H1 (cell line): ENCODE measurements at regions not wholly inside any gene's neighbourhood (a gene's known extent, or its start where the extent isn't known, plus 50 kb on each side); places are given as distances from the start of the nearest gene placed in this dataset.
"Not testable (repeated sequence)": the region's sequence is repeated elsewhere in the genome, so short reads cannot be mapped to it uniquely, and the experiment has no call there.

Source experiments
- CTCF ChIA-PET: fragments of 300-600 bp; sonication (Branson Sonifier 250); formaldehyde crosslinking; loops from one replicate; lab custom pipeline; 2021; ENCODE audit not compliant: partially characterized antibody; lab: Charles Lee
- POLR2A ChIA-PET: fragments of 300-600 bp; sonication (Branson Sonifier 250); formaldehyde crosslinking; loops from one replicate; lab custom pipeline; 2021; ENCODE audit warnings: inconsistent platforms; ENCODE audit not compliant: partially characterized antibody; lab: Charles Lee
- DNase-seq, 2 experiments: peaks; one replicate each; pipeline versions ENCODE4 v3.0.0 to v3.0.0-alpha.2; 2010 to 2022; ENCODE audit warnings: low spot score in 2 of 2, low read depth in 1 of 2, mixed read lengths in 1 of 2
- FAIRE-seq: peaks from 2 replicates; lab custom pipeline; 2011; peaks lifted over from hg19 to GRCh38; lab: Jason Lieb, UNC
- H2AFZ ChIP-seq: 2 replicates; pipeline ENCODE4 v1.8.1; 2012; ENCODE audit warnings: low read length, inconsistent platforms
- H2AK5ac ChIP-seq: 2 replicates; pipeline ENCODE4 v1.6.1; 2013; ENCODE audit warnings: low read depth, low read length
- H2BK120ac ChIP-seq: replicated peaks from 2 replicates; pipeline ENCODE3; 2013; ENCODE audit warnings: low read depth, low read length, inconsistent platforms
- H2BK12ac ChIP-seq: 2 replicates; pipeline ENCODE4 v1.6.1; 2013; ENCODE audit warnings: low read depth, low read length
- H2BK15ac ChIP-seq: 2 replicates; pipeline ENCODE4 v1.6.1; 2013; ENCODE audit warnings: low read length
- H2BK20ac ChIP-seq: 2 replicates; pipeline ENCODE4 v1.6.1; 2013; ENCODE audit warnings: low read length
- H2BK5ac ChIP-seq: 2 replicates; pipeline ENCODE4 v1.6.1; 2013; ENCODE audit warnings: low read depth, low read length
- H3K14ac ChIP-seq: 2 replicates; pipeline ENCODE4 v1.6.1; 2013; ENCODE audit warnings: inconsistent platforms; ENCODE audit not compliant: insufficient read length
- H3K18ac ChIP-seq: 2 replicates; pipeline ENCODE4 v1.6.1; 2013; ENCODE audit warnings: low read length; ENCODE audit errors: extremely low read depth
- H3K23ac ChIP-seq: 2 replicates; pipeline ENCODE4 v1.6.1; 2013; ENCODE audit warnings: inconsistent platforms; ENCODE audit not compliant: insufficient read length
- H3K23me2 ChIP-seq: 2 replicates; pipeline ENCODE4 v1.6.1; 2013; ENCODE audit warnings: low read depth, low read length
- H3K27ac ChIP-seq: 2 replicates; pipeline ENCODE4 v1.6.1; 2011; ENCODE audit warnings: low read depth, low read length, inconsistent platforms
- H3K27me3 ChIP-seq, 4 experiments: replicated peaks in 1 of 4; 1 replicate in 1 of 4; 2 replicates in 3 of 4; pipeline versions ENCODE4 v1.6.1 to v1.8.1; 2011 to 2013; ENCODE audit warnings: low read length in 3 of 4, mild to moderate bottlenecking in 3 of 4, inconsistent platforms in 2 of 4, mixed read lengths in 2 of 4, moderate library complexity in 1 of 4; ENCODE audit not compliant: control insufficient read depth in 3 of 4, insufficient read depth in 3 of 4; ENCODE audit errors: extremely low read depth in 1 of 4
- H3K36me3 ChIP-seq, 4 experiments: 2 replicates each; pipeline versions ENCODE4 v1.6.1 to v1.8.1; 2011 to 2013; ENCODE audit warnings: mild to moderate bottlenecking in 4 of 4, low read length in 3 of 4, moderate library complexity in 2 of 4, control low read depth in 1 of 4, inconsistent platforms in 1 of 4; ENCODE audit not compliant: insufficient read depth in 4 of 4, control insufficient read depth in 2 of 4
- H3K4ac ChIP-seq: replicated peaks from 2 replicates; pipeline ENCODE3; 2013; ENCODE audit warnings: low read length, low read depth, mixed read lengths, inconsistent platforms; ENCODE audit not compliant: insufficient read length
- H3K4me1 ChIP-seq, 4 experiments: replicated peaks in 1 of 4; 1 replicate in 1 of 4; 2 replicates in 3 of 4; pipeline versions ENCODE4 v1.6.1 to v1.8.1; 2011 to 2013; ENCODE audit warnings: low read length in 3 of 4, inconsistent platforms in 2 of 4, mixed read lengths in 1 of 4; ENCODE audit not compliant: insufficient read depth in 4 of 4, control insufficient read depth in 3 of 4
- H3K4me2 ChIP-seq, 2 experiments: 2 replicates each; pipeline versions ENCODE4 v1.6.1 to v1.8.1; 2011 to 2013; ENCODE audit warnings: low read depth in 2 of 2, low read length in 2 of 2, control low read depth in 1 of 2, inconsistent platforms in 1 of 2, mild to moderate bottlenecking in 1 of 2; ENCODE audit not compliant: insufficient read depth in 1 of 2
- H3K4me3 ChIP-seq, 4 experiments: fragments of 200-600, 300-600 bp in 1 of 4; sonication (generic), shearing (Covaris generic), sonication (Bioruptor Twin) in 1 of 4; 2 replicates each; pipeline versions ENCODE4 v1.5.1 to v1.8.1; 2011 to 2016; ENCODE audit warnings: low read length in 4 of 4, low read depth in 3 of 4, control low read depth in 2 of 4, inconsistent platforms in 2 of 4, mild to moderate bottlenecking in 2 of 4, mixed read lengths in 1 of 4, moderate library complexity in 1 of 4; ENCODE audit not compliant: insufficient read depth in 2 of 4; ENCODE audit errors: extremely low read depth in 1 of 4
- H3K56ac ChIP-seq: replicated peaks from 2 replicates; pipeline ENCODE3; 2013; ENCODE audit warnings: low read depth, mild to moderate bottlenecking, mixed read lengths, low read length, inconsistent platforms; ENCODE audit not compliant: insufficient read length
- H3K79me1 ChIP-seq: 2 replicates; pipeline ENCODE4 v1.6.1; 2013; ENCODE audit warnings: low read depth, low read length, control low read depth
- H3K79me2 ChIP-seq, 2 experiments: 2 replicates each; pipeline versions ENCODE4 v1.6.1 to v1.8.1; 2012 to 2013; ENCODE audit warnings: low read length in 2 of 2, mild to moderate bottlenecking in 2 of 2, inconsistent platforms in 1 of 2; ENCODE audit not compliant: insufficient read depth in 2 of 2, control insufficient read depth in 1 of 2
- H3K9ac ChIP-seq, 4 experiments: replicated peaks in 1 of 4; 1 replicate in 1 of 4; 2 replicates in 3 of 4; pipeline versions ENCODE4 v1.6.1 to v1.8.1; 2011 to 2013; ENCODE audit warnings: low read depth in 3 of 4, low read length in 3 of 4, control low read depth in 2 of 4, mild to moderate bottlenecking in 2 of 4, moderate library complexity in 2 of 4, inconsistent platforms in 1 of 4; ENCODE audit errors: extremely low read depth in 1 of 4
- H3K9me3 ChIP-seq, 2 experiments: 2 replicates each; pipeline versions ENCODE4 v1.6.1 to v1.8.1; 2012 to 2013; ENCODE audit warnings: mild to moderate bottlenecking in 2 of 2, moderate library complexity in 2 of 2, control low read depth in 1 of 2, inconsistent platforms in 1 of 2, low read depth in 1 of 2, low read length in 1 of 2, mixed read lengths in 1 of 2; ENCODE audit not compliant: insufficient read depth in 2 of 2
- H4K20me1 ChIP-seq, 2 experiments: replicated peaks in 1 of 2; 2 replicates each; pipeline versions ENCODE3 to v1.8.1; 2011 to 2013; ENCODE audit warnings: inconsistent platforms in 2 of 2, low read length in 2 of 2, mild to moderate bottlenecking in 1 of 2; ENCODE audit not compliant: insufficient read depth in 2 of 2, control insufficient read depth in 1 of 2
- H4K5ac ChIP-seq: 2 replicates; pipeline ENCODE4 v1.6.1; 2013; ENCODE audit warnings: low read length, low read depth, mixed read lengths, inconsistent platforms; ENCODE audit not compliant: insufficient read length
- H4K8ac ChIP-seq: 2 replicates; pipeline ENCODE4 v1.8.0; 2013; ENCODE audit warnings: mild to moderate bottlenecking, moderate library complexity, low read length, inconsistent platforms; ENCODE audit not compliant: insufficient read depth; ENCODE audit errors: extremely low read depth
- H4K91ac ChIP-seq: replicated peaks from 2 replicates; pipeline ENCODE3; 2013; ENCODE audit warnings: low read length, mixed read lengths, inconsistent platforms; ENCODE audit not compliant: insufficient read length
- RAD21 ChIP-seq, 2 experiments: IDR thresholded peaks in 1 of 2; conservative IDR thresholded peaks in 1 of 2; 2 replicates each; pipeline ENCODE4 v1.6.1; 2011; ENCODE audit warnings: low read depth in 2 of 2, low read length in 2 of 2, improper control_type of control experiment in 1 of 2, inconsistent platforms in 1 of 2, mild to moderate bottlenecking in 1 of 2, moderate library complexity in 1 of 2
- RNF2 ChIP-seq: fragments of 200-900, 300-1000 bp; sonication (generic); IDR thresholded peaks from 2 replicates; pipeline ENCODE4 v1.7.1; 2016; ENCODE audit warnings: borderline replicate concordance, low read depth, mild to moderate bottlenecking, antibody characterized with exemption, low read length; ENCODE audit not compliant: poor library complexity, severe bottlenecking; ENCODE audit errors: missing control alignments
- SRF ChIP-seq: IDR thresholded peaks from 2 replicates; pipeline ENCODE4 v1.6.1; 2011; ENCODE audit warnings: mild to moderate bottlenecking, low read depth, low read length, moderate library complexity
- WGBS, 2 experiments: shearing (Covaris generic) in 1 of 2; methylation state at CpG; one replicate each; pipeline versions ENCODE4 v1.1.6 to v1.1.7; 2013 to 2015; ENCODE audit warnings: low lambda C conversion rate in 2 of 2, mixed read lengths in 2 of 2, inconsistent platforms in 1 of 2, low coverage in 1 of 2, missing lambda C conversion rate in 1 of 2; ENCODE audit not compliant: insufficient replicate concordance in 2 of 2, insufficient coverage in 1 of 2, insufficient read length in 1 of 2; ENCODE audit errors: extremely low coverage in 1 of 2, missing lambda C conversion rate in 1 of 2; 5-methylcytosine and 5-hydroxymethylcytosine counted together
- TF ChIP-seq, protein P1 (sequence below): IDR thresholded peaks from 2 replicates; pipeline ENCODE4 v1.6.1; 2011; ENCODE audit warnings: low read length, improper control_type of control experiment

DNA sequence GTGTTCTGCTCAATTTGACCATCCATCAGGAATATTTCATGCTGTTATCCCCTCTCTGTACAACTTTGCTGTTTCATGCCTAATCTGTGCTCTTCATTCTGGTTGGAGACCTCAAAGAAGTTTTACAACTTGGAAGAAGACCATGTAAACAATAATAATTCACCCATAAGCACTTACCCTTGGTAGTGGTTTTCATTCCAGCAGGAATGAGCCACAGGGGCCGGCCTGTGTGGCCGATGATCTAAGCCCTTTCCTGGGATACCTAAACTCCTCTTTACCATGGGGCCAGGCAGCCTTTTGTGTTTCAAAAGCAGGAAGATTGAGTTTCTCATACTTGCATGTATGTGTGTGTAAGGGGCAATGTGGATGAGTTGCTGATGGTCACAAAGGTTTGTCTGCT, 165.0 kb downstream of the FGF1 start (continued):
- no peak for TF ChIP-seq RNF2
- TF ChIP-seq, protein P1, sequence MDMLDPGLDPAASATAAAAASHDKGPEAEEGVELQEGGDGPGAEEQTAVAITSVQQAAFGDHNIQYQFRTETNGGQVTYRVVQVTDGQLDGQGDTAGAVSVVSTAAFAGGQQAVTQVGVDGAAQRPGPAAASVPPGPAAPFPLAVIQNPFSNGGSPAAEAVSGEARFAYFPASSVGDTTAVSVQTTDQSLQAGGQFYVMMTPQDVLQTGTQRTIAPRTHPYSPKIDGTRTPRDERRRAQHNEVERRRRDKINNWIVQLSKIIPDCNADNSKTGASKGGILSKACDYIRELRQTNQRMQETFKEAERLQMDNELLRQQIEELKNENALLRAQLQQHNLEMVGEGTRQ, result no peak
- no peak for TF ChIP-seq RAD21 (IDR thresholded peaks at IDR 0.05 in 1 of 2, conservative IDR thresholded peaks at IDR 0.05 in 1 of 2; ENCODE audit: low read depth in 2 of 2, low read length in 2 of 2)
- no peak for TF ChIP-seq SRF
- TF ChIP-seq, all 59 proteins: peak for 0

DNA sequence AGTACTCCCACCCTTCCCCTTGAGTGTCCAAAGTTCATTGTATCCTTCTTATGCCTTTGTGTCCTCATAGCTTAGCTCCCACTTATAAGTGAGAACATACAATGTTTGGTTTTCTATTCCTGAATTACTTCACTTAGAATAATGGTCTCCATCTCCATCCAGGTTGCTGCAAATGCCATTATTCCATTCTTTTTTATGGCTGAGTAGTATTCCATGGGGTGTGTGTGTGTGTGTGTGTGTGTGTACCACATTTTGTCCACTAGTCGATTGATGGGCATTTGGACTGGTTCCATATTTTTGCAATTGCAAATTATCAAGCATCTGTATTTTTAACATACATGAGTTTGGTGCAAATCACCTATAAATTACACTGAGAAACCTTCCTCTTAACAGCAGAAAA, 166.0 kb downstream of the FGF1 start:
- not testable (repeated sequence) for H4K20me1 ChIP-seq, H3K4me2 ChIP-seq, H3K23me2 ChIP-seq, H3K4me3 ChIP-seq, H3K9me3 ChIP-seq, H3K79me1 ChIP-seq, H2BK20ac ChIP-seq, H2BK5ac ChIP-seq, H4K91ac ChIP-seq, H3K18ac ChIP-seq, H3K56ac ChIP-seq, H2BK120ac ChIP-seq, H2BK15ac ChIP-seq, DNase-seq, H3K36me3 ChIP-seq, H3K4ac ChIP-seq, H4K8ac ChIP-seq, H2AFZ ChIP-seq, H3K14ac ChIP-seq, H3K23ac ChIP-seq, H2AK5ac ChIP-seq, H3K27ac ChIP-seq, H3K27me3 ChIP-seq, H2BK12ac ChIP-seq, H3K9ac ChIP-seq, H4K5ac ChIP-seq, H3K4me1 ChIP-seq, H3K79me2 ChIP-seq, FAIRE-seq
- ChIA-PET CTCF (interaction anchor here (1.1 kb wide), 1 partner anchor 11 kb away, joined by 3 read pairs; no protein-coding TSS in a partner anchor), POLR2A (interaction anchor here (0.7 kb wide), 1 partner anchor 212 kb away, joined by 3 read pairs; no protein-coding TSS in a partner anchor)
- 94% methylated on average over 1 of the region's 1 CpG; no CpG with 5 or more reads in 1 of the 2 experiments for WGBS, 2 experiments
